Ishikawa (cell line): ENCODE measurements at regions not wholly inside any gene's neighbourhood (a gene's known extent, or its start where the extent isn't known, plus 50 kb on each side); places are given as distances from the start of the nearest gene placed in this dataset.

ENCODE experiments used
- CEBPB ChIP-seq: IDR thresholded peaks from 2 replicates; pipeline ENCODE4 v1.6.1; 2012
- CREB1 ChIP-seq: IDR thresholded peaks from 2 replicates; pipeline ENCODE4 v1.6.1; 2012; ENCODE audit warnings: low read depth
- EGR1 ChIP-seq: IDR thresholded peaks from 2 replicates; pipeline ENCODE4 v1.6.1; 2012
- EP300 ChIP-seq: IDR thresholded peaks from 2 replicates; pipeline ENCODE4 v1.6.1; 2012; ENCODE audit warnings: borderline replicate concordance
- FOXM1 ChIP-seq: IDR thresholded peaks from 2 replicates; pipeline ENCODE4 v1.6.1; 2012; ENCODE audit warnings: low read depth, borderline replicate concordance
- MAX ChIP-seq: IDR thresholded peaks from 2 replicates; pipeline ENCODE4 v1.6.1; 2012
- RAD21 ChIP-seq: IDR thresholded peaks from 2 replicates; pipeline ENCODE4 v1.6.1; 2012; ENCODE audit warnings: low read depth
- REST ChIP-seq: IDR thresholded peaks from 2 replicates; pipeline ENCODE4 v1.6.1; 2012; ENCODE audit warnings: low read depth, mild to moderate bottlenecking
- TAF1 ChIP-seq: IDR thresholded peaks from 2 replicates; pipeline ENCODE4 v1.6.1; 2012; ENCODE audit warnings: low read depth, mild to moderate bottlenecking
- TEAD4 ChIP-seq: IDR thresholded peaks from 2 replicates; pipeline ENCODE4 v1.6.1; 2012
- USF1 ChIP-seq: IDR thresholded peaks from 2 replicates; pipeline ENCODE4 v1.6.1; 2012
- YY1 ChIP-seq: IDR thresholded peaks from 2 replicates; pipeline ENCODE4 v1.6.1; 2012; ENCODE audit warnings: low read depth
- ZBTB7A ChIP-seq: IDR thresholded peaks from 2 replicates; pipeline ENCODE4 v1.6.1; 2012; ENCODE audit warnings: low read depth

GRCh38 chr6:27816906-27817305 lies 95.3 kb downstream of the OR2B2 start:
- TF ChIP-seq REST (no peak), TAF1 (no peak), EP300 (no peak), YY1 (no peak), MAX (no peak), EGR1 (no peak), ZBTB7A (no peak), TEAD4 (no peak), CREB1 (no peak), RAD21 (no peak), USF1 (no peak), FOXM1 (no peak), CEBPB (no peak)
